Omental fat pad (tissue), 3 donors: ENCODE measurements at regions not wholly inside any gene's neighbourhood (a gene's known extent, or its start where the extent isn't known, plus 50 kb on each side); places are given as distances from the start of the nearest gene placed in this dataset.
"Not testable (repeated sequence)": the region's sequence is repeated elsewhere in the genome, so short reads cannot be mapped to it uniquely, and the experiment has no call there.

Source experiments
- ATAC-seq: fragments of 150-250 bp; one replicate; pipeline ENCODE4 v1.9.1; 2016; ENCODE audit warnings: mild to moderate bottlenecking, moderate library complexity; ENCODE audit not compliant: low FRiP score
- DNase-seq: peaks from one replicate; pipeline ENCODE4 v3.0.0-alpha.2; 2019; ENCODE audit warnings: low spot score
- CTCF ChIP-seq, 3 donors: fragments of 450-650 bp; IDR thresholded peaks; one replicate each; pipeline ENCODE4 v1.5.1; 2016 to 2017; ENCODE audit warnings: antibody characterized with exemption in 3 of 3, mild to moderate bottlenecking in 3 of 3, moderate library complexity in 2 of 3

DNA sequence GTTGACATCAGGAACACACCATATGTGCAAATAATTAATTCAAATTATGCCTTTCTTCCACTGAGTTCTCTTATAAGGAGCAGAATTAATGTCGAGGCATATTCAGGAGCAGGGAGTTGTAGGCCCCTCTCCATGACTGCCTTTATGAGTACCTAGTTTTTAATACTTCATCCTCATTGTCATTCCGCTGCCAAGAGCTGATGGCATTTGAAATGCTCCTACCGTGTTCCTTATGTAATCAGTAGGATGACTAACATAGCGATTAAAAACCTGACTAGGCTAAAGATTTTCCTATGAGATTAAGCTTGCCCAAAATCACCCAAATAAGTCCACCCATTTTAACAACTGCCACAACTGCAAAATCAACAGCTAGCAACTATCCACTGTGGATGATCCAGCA, 220.6 kb downstream of the DHX15 start:
- no peak for ATAC-seq
- DNase-seq = no peak
- no peak for TF ChIP-seq CTCF (IDR thresholded peaks at IDR 0.05)

DNA sequence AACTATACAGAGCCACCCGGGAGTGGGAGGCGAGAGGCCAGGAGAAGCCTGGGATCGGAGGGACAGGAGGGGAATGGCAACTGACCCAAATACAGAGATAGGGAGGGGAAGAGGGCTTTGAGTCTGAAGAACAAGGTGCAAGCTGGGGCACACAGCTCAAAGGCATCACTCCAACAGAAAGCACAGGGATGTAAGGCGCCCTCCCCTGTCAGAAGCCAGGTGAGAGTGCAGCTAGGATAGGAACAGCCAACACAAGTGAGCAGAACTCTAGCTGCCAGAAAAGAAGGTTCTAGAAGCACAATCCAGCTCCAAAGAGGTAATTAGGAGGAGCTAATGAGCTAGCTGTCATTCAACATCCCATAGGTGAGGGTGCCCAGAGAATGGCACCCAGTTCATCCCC, 232.2 kb downstream of the DHX15 start:
- TF ChIP-seq CTCF (IDR thresholded peaks at IDR 0.05) = no peak
- ATAC-seq (no peak), DNase-seq (no peak)

GRCh38 chr4:24349168-24349996, 235.0 kb downstream of the DHX15 start:
- not testable (repeated sequence) for ATAC-seq, DNase-seq

- no peak for TF ChIP-seq CTCF (IDR thresholded peaks at IDR 0.05)
- ATAC-seq (no peak), DNase-seq (no peak)
Observed at GRCh38 chr4:24339260-24339659, 245.1 kb downstream of the DHX15 start.

GRCh38 chr4:24337451-24338190, 246.7 kb downstream of the DHX15 start:
- DNase-seq (no peak), ATAC-seq (no peak)
- TF ChIP-seq CTCF (IDR thresholded peaks at IDR 0.05) = no peak

GRCh38 chr4:24335616-24336015, 248.7 kb downstream of the DHX15 start:
- DNase-seq = no peak
- no peak for ATAC-seq

More at GRCh38 chr4:24335616-24336015, 248.7 kb downstream of the DHX15 start:
- TF ChIP-seq CTCF (IDR thresholded peaks at IDR 0.05) = no peak
